ENCODE measurements at regions not wholly inside any gene's neighbourhood (a gene's known extent, or its start where the extent isn't known, plus 50 kb on each side); places are given as distances from the start of the nearest gene placed in this dataset.

DNA sequence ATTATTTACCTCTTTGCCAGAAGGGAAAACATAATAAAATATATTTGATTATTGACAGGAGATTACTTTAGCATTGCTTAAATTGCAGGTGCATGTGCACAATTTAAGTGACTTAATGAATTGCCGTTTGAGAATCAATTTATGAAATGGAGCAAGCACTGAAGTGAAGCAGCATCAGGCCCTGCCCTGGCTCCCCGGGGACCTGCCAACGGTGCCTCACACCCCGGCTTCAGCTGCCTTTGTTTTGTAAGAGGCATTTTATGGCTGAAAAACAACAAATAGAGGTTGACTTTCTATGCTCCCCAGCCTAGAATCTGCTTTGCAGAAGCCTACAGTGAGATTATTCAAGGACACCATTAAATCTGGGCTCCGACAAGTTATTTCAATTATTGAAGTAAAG lies 359.1 kb upstream of the IRX4 start:
- Histone ChIP-seq H3K4me2 (ENCODE audit: insufficient read depth in 1 of 2, low read depth in 2 of 2, low read length in 2 of 2) (no peak overlapping the region), H3K79me2 (ENCODE audit: control insufficient read depth in 1 of 2, insufficient read depth in 2 of 2, low read length in 2 of 2) (no peaks in the 10 kb centered on the region), H4K20me1 (replicated peaks in 1 of 2; ENCODE audit: control insufficient read depth in 1 of 2, insufficient read depth in 2 of 2, low read length in 2 of 2) (no peaks in the 10 kb centered on the region), H2BK15ac (ENCODE audit: low read length) (no peak overlapping the region), H4K8ac (ENCODE audit: extremely low read depth, insufficient read depth, low read length) (no peak overlapping the region), H3K4me3 (ENCODE audit: extremely low read depth in 1 of 4, insufficient read depth in 2 of 4, low read depth in 3 of 4, low read length in 4 of 4) (no peak overlapping the region), H3K4me1 (replicated peaks in 1 of 4; ENCODE audit: control insufficient read depth in 3 of 4, insufficient read depth in 4 of 4, low read length in 3 of 4) (no peaks in the 10 kb centered on the region), H3K14ac (ENCODE audit: insufficient read length) (no peak overlapping the region), H3K23me2 (ENCODE audit: low read depth, low read length) (no peaks in the 10 kb centered on the region), H3K79me1 (ENCODE audit: low read depth, low read length) (no peaks in the 10 kb centered on the region), H3K36me3 (ENCODE audit: control insufficient read depth in 2 of 4, insufficient read depth in 4 of 4, low read length in 3 of 4) (no peaks in the 10 kb centered on the region), H3K9me3 (ENCODE audit: insufficient read depth in 2 of 2, low read depth in 1 of 2, low read length in 1 of 2) (no peaks in the 10 kb centered on the region), H3K27ac (ENCODE audit: low read depth, low read length) (no peak overlapping the region), H4K5ac (ENCODE audit: insufficient read length, low read depth, low read length) (no peak overlapping the region), H2BK5ac (ENCODE audit: low read depth, low read length) (no peak overlapping the region), H2AK5ac (ENCODE audit: low read depth, low read length) (no peak overlapping the region), H3K23ac (ENCODE audit: insufficient read length) (no peak overlapping the region), H3K18ac (ENCODE audit: extremely low read depth, low read length) (no peak overlapping the region), H2BK20ac (ENCODE audit: low read length) (no peak overlapping the region), H2BK12ac (ENCODE audit: low read depth, low read length) (no peak overlapping the region), H3K9ac (replicated peaks in 1 of 4; ENCODE audit: extremely low read depth in 1 of 4, low read depth in 3 of 4, low read length in 3 of 4) (no peak overlapping the region), H2AFZ (ENCODE audit: low read length) (no peak overlapping the region), H3K4ac (replicated peaks; ENCODE audit: insufficient read length, low read depth, low read length) (no peak overlapping the region), H3K56ac (replicated peaks; ENCODE audit: insufficient read length, low read depth, low read length) (no peak overlapping the region), H4K91ac (replicated peaks; ENCODE audit: insufficient read length, low read length) (no peak overlapping the region), H3K27me3 (replicated peaks in 1 of 4; ENCODE audit: control insufficient read depth in 3 of 4, extremely low read depth in 1 of 4, insufficient read depth in 3 of 4, low read length in 3 of 4) (no peaks in the 10 kb centered on the region), H2BK120ac (replicated peaks; ENCODE audit: low read depth, low read length) (no peak overlapping the region)
- FAIRE-seq (no peak), DNase-seq (ENCODE audit: low read depth in 1 of 2, low spot score in 2 of 2) (no peak)
- 86% methylated on average over 5 of the region's 5 CpGs; no CpG with 5 or more reads in 1 of the 2 experiments for WGBS, 2 experiments (ENCODE audit: extremely low coverage in 1 of 2, insufficient coverage in 1 of 2, insufficient read length in 1 of 2, insufficient replicate concordance in 2 of 2, low coverage in 1 of 2, low lambda C conversion rate in 2 of 2, missing lambda C conversion rate in 1 of 2)
- CTCF ChIA-PET (ENCODE audit: partially characterized antibody): no interaction called here
- POLR2A ChIA-PET (ENCODE audit: partially characterized antibody): no interaction called here
- no peak for TF ChIP-seq RNF2 (IDR thresholded peaks at IDR 0.05; ENCODE audit: borderline replicate concordance, low read depth, low read length, missing control alignments, poor library complexity, severe bottlenecking)
- no peak for TF ChIP-seq MAX (IDR thresholded peaks at IDR 0.05)
- TF ChIP-seq, protein P1, sequence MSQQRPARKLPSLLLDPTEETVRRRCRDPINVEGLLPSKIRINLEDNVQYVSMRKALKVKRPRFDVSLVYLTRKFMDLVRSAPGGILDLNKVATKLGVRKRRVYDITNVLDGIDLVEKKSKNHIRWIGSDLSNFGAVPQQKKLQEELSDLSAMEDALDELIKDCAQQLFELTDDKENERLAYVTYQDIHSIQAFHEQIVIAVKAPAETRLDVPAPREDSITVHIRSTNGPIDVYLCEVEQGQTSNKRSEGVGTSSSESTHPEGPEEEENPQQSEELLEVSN (IDR thresholded peaks at IDR 0.05): no peak
- TF ChIP-seq POLR2A (IDR thresholded peaks at IDR 0.05; ENCODE audit: control extremely low read depth in 1 of 2, low read depth in 2 of 2, low read length in 2 of 2): no peak
- TF ChIP-seq TAF7 (optimal IDR thresholded peaks at IDR 0.05; ENCODE audit: borderline replicate concordance, low read depth, low read length): no peak
- TF ChIP-seq BRCA1 (IDR thresholded peaks at IDR 0.05; ENCODE audit: low read depth, low read length): no peak
- no peak for TF ChIP-seq KDM4A (IDR thresholded peaks at IDR 0.05; ENCODE audit: low read depth, low read length, severe bottlenecking)

Data from H1 (cell line).